HG02623 (cell line): ENCODE measurements at regions not wholly inside any gene's neighbourhood (a gene's known extent, or its start where the extent isn't known, plus 50 kb on each side); places are given as distances from the start of the nearest gene placed in this dataset.
"Not testable (repeated sequence)": the region's sequence is repeated elsewhere in the genome, so short reads cannot be mapped to it uniquely, and the experiment has no call there.

Experiments used
- ATAC-seq: cut with Tn5 transposase; IDR thresholded peaks from one replicate; pipeline ENCODE4 v1.9.1; 2021; ENCODE audit warnings: moderate library complexity; ENCODE audit not compliant: unreplicated experiment

GRCh38 chr6:85236636-85237035 lies 213.2 kb upstream of the NT5E start:
- no peak for ATAC-seq

GRCh38 chr6:85227345-85227744 lies 222.5 kb upstream of the NT5E start:
- ATAC-seq: not testable (repeated sequence)

GRCh38 chr6:85212794-85213193 lies 237.1 kb upstream of the NT5E start:
- not testable (repeated sequence) for ATAC-seq

GRCh38 chr6:85195243-85195642 lies 254.6 kb upstream of the NT5E start:
- ATAC-seq: no peak

- no peak for ATAC-seq
Observed at GRCh38 chr6:85193339-85193738, 256.5 kb upstream of the NT5E start.

GRCh38 chr6:85192596-85192995 lies 257.3 kb upstream of the NT5E start:
- ATAC-seq: no peak

- no peak for ATAC-seq
Observed at GRCh38 chr6:85192186-85192585, 257.7 kb upstream of the NT5E start.

GRCh38 chr6:85191656-85192055 lies 258.2 kb upstream of the NT5E start:
- no peak for ATAC-seq

GRCh38 chr6:85186546-85187175 lies 263.2 kb upstream of the NT5E start:
- no peak for ATAC-seq

- ATAC-seq: no peak
Observed at GRCh38 chr6:85185977-85186376, 263.9 kb upstream of the NT5E start.

GRCh38 chr6:85183841-85184240 lies 266.0 kb upstream of the NT5E start:
- no peak for ATAC-seq

- no peak for ATAC-seq
Observed at GRCh38 chr6:85172705-85173104, 277.2 kb upstream of the NT5E start.

GRCh38 chr6:85172161-85172560 lies 277.7 kb upstream of the NT5E start:
- no peak for ATAC-seq

GRCh38 chr6:85169189-85169588 lies 280.7 kb upstream of the NT5E start:
- no peak for ATAC-seq

GRCh38 chr6:85168146-85168545 lies 281.7 kb upstream of the NT5E start:
- no peak for ATAC-seq

- no peak for ATAC-seq
Observed at GRCh38 chr6:85166114-85166741, 283.7 kb upstream of the NT5E start.

- no peak for ATAC-seq
Observed at GRCh38 chr6:85163156-85164080, 286.5 kb upstream of the NT5E start.

GRCh38 chr6:85157311-85157710 lies 292.6 kb upstream of the NT5E start:
- ATAC-seq: no peak

- no peak for ATAC-seq
Observed at GRCh38 chr6:85143676-85144075, 306.2 kb upstream of the NT5E start.

GRCh38 chr6:85137865-85138264 lies 312.0 kb upstream of the NT5E start:
- ATAC-seq: no peak

GRCh38 chr6:85136310-85136709 lies 313.6 kb upstream of the NT5E start:
- no peak for ATAC-seq
